HG03095 (cell line): ENCODE measurements at regions not wholly inside any gene's neighbourhood (a gene's known extent, or its start where the extent isn't known, plus 50 kb on each side); places are given as distances from the start of the nearest gene placed in this dataset.

ENCODE experiments used
- ATAC-seq: cut with Tn5 transposase; IDR thresholded peaks from one replicate; pipeline ENCODE4 v1.9.1; 2021; ENCODE audit warnings: moderate library complexity; ENCODE audit not compliant: unreplicated experiment

DNA sequence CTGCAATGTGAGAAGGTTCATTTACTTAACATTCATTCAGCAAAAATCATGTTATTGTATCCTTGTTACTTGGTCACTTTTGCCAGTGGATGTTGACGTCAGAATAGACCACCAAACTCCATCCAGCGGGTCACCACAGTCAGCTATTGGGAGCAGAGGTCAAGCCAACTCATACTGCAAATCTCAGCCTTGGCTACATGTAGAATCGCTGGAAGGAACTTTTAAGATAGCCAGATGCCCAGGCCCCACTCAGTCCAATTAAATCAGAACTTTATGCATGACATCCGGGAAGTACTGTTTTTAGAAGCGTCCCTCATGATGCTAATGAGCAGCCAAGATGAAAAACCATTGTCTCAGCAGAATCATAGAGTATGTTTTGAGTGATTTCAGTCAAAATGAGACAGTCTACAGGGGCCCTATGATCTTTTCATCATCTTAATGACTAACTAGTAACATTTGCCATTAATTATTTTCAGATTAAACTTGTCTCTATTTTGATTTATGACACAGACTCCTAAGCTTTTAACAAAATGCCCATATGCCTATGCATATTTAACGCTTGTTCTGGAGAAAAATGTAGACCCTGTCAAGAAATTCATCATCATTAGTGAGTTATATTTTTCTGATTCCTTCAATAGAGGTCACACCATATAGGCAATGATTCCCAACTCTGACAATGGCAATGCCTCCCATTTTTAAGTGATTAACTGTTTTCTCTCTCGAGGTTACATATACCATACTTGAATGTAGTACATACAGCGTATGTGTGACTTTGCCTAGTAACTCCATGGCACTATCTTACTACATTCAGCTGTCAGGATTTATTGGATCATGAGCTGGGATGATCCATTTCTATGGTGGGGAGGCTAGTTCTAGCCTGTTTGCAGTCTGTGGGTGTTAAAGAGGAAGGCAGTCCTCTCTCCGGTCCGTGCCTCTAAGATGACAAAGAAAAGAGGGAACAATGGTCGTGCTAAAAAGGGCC lies 63.7 kb upstream of the CCBE1 start:
- no peak for ATAC-seq

DNA sequence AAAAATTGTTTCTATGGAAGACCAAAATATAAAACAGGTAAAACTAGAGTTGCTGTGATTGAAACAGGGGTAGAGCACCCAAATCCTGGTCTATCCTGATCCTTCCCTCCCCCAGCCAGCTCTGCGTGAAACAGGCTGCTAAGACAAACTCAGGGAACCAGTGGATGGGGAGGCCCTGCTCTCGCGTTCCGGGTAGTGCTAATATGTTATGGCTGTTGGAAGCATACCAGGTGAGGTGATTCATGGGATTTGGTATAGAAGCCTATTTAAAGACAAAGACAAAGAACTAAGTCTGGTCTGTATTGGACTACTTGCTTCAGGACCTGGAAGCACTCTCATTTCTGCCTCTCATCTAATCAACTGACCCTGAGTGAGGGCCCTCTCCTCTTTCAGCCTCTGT lies 63.0 kb upstream of the CCBE1 start:
- no peak for ATAC-seq

DNA sequence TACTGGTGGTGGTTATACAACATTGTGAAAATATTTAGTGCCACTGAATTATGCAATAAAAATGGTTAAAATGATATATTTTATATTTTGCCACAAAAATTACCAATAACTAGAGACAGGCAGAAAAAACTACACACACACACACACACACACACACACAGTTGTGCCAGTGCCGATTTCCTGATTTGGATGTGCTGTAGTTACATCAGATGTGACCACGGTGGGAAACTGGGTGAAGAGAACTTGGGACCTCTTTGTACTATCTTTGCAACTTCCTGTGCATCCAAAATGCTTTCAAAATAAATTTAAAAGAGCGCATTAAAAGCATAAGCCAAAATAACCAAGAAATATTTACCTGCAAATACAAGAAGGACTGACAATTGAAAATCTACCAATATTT lies 61.6 kb upstream of the CCBE1 start:
- no peak for ATAC-seq

GRCh38 chr18:59758106-59758505 lies 60.9 kb upstream of the CCBE1 start:
- no peak for ATAC-seq

- ATAC-seq: no peak
Observed at GRCh38 chr18:59752666-59753065, 55.4 kb upstream of the CCBE1 start.

DNA sequence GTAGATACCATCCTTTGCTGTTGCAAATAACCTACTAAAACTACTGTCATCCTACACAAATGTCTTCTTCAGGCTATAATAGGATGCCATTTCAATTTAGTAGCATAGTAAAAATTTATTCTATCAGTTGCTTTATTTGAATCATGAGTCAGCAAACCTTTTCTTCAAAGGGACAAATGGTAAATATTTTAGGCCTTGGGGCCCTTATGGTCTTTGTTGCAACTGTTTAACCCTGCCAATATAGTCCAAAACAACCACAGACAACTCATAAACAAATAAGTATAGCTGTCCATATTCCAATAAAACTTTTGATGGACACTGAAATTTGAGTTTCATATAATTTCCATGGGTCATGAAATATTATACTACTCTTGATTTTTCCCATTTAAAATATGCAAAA lies 54.0 kb upstream of the CCBE1 start:
- ATAC-seq: no peak

DNA sequence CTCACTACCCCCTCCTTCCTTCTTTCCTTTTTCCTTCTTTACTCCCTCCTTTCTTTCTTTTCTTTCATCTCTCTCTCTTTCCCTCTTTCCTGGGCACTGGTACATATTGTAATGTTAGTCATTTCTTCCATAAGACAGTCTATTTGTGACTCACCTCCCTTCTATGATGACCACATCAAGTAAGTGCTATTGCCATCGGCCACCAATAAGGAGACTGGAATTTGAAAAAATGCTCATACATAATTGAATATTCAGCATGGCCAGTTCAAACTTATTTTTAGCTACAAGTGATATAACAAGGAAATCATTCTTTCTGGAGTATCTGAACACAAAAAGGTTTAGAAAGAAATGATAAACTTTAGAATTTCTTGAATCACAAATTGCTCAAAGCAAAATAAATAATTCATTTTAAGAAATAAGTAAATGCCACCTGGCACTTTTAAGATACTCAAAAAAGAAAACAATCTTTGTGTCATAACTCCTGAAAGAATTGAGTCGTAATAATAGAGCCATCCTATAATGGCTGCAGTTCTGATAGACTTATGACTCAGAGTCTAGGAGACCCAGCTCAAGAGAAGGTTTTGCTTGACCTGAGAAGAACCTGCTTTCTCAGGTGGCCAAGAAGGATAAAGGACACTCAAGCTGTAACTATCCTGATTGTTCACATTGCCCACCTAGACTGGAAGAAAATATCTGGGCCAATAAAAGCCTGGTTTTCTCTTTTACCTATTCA lies 51.6 kb upstream of the CCBE1 start:
- no peak for ATAC-seq
